Parathyroid adenoma (tissue), 2 donors: ENCODE measurements at regions not wholly inside any gene's neighbourhood (a gene's known extent, or its start where the extent isn't known, plus 50 kb on each side); places are given as distances from the start of the nearest gene placed in this dataset.

Experiments
- H2AFZ ChIP-seq: fragments of 300-600 bp; sonication (generic); one replicate; pipeline ENCODE4 v1.7.0; 2017; ENCODE audit warnings: antibody characterized with exemption, mild to moderate bottlenecking
- H3K27ac ChIP-seq: fragments of 300-600 bp; sonication (generic); one replicate; pipeline ENCODE4 v1.7.0; 2017
- H3K27me3 ChIP-seq: fragments of 300-600 bp; sonication (generic); one replicate; pipeline ENCODE4 v1.7.0; 2017; ENCODE audit warnings: low read length; ENCODE audit not compliant: control insufficient read depth, insufficient read depth
- H3K36me3 ChIP-seq: fragments of 300-600 bp; sonication (generic); one replicate; pipeline ENCODE4 v1.7.0; 2017; ENCODE audit warnings: low read length; ENCODE audit not compliant: control insufficient read depth, insufficient read depth
- H3K4me1 ChIP-seq: fragments of 300-600 bp; sonication (generic); one replicate; pipeline ENCODE4 v1.7.0; 2017; ENCODE audit warnings: control low read depth
- H3K4me2 ChIP-seq: fragments of 300-600 bp; sonication (generic); one replicate; pipeline ENCODE4 v1.7.0; 2017; ENCODE audit warnings: low read length
- H3K4me3 ChIP-seq: fragments of 300-600 bp; sonication (generic); one replicate; pipeline ENCODE4 v1.7.0; 2017; ENCODE audit warnings: low read depth, low read length
- H3K79me2 ChIP-seq: fragments of 300-600 bp; sonication (generic); one replicate; pipeline ENCODE4 v1.7.0; 2017; ENCODE audit warnings: control low read depth
- H3K9ac ChIP-seq: fragments of 300-600 bp; sonication (generic); one replicate; pipeline ENCODE4 v1.7.0; 2017; ENCODE audit warnings: mild to moderate bottlenecking
- H3K9me3 ChIP-seq: fragments of 300-600 bp; sonication (generic); one replicate; pipeline ENCODE4 v1.7.0; 2017; ENCODE audit warnings: low read length; ENCODE audit not compliant: control insufficient read depth
- TF ChIP-seq, protein P1 (sequence below): fragments of 300-600 bp; sonication (generic); IDR thresholded peaks from one replicate; pipeline ENCODE4 v1.7.0; 2017; ENCODE audit warnings: antibody characterized with exemption, mild to moderate bottlenecking
- donor health status: primary hyperparathyroidism.

DNA sequence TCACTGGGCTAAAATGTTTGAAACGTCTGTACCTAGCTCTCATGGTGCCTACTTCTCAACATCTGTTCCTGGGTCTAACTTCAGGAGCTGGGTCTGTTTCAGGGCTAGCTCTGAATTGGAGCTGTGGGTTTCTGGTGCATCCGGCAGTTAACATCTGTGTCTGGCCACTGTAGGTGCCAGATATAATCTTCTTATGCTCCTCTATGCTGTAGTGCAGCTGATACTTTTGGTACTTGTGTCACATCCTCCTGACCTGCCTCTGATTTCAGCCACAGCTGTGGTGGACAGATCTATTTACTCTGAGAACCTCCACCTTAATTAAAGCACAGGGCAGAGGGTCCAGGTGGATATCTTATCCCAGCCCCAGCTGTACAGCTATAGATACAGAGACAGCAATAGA is 496.5 kb upstream of the CDH11 start:
- Histone ChIP-seq H3K36me3 (no peaks in the 10 kb centered on the region), H3K4me2 (no peak overlapping the region), H3K79me2 (no peaks in the 10 kb centered on the region), H2AFZ (no peak overlapping the region), H3K27ac (no peak overlapping the region), H3K4me1 (no peaks in the 10 kb centered on the region), H3K9ac (no peak overlapping the region), H3K4me3 (no peak overlapping the region), H3K9me3 (no peaks in the 10 kb centered on the region), H3K27me3 (no peaks in the 10 kb centered on the region)
- TF ChIP-seq, protein P1, sequence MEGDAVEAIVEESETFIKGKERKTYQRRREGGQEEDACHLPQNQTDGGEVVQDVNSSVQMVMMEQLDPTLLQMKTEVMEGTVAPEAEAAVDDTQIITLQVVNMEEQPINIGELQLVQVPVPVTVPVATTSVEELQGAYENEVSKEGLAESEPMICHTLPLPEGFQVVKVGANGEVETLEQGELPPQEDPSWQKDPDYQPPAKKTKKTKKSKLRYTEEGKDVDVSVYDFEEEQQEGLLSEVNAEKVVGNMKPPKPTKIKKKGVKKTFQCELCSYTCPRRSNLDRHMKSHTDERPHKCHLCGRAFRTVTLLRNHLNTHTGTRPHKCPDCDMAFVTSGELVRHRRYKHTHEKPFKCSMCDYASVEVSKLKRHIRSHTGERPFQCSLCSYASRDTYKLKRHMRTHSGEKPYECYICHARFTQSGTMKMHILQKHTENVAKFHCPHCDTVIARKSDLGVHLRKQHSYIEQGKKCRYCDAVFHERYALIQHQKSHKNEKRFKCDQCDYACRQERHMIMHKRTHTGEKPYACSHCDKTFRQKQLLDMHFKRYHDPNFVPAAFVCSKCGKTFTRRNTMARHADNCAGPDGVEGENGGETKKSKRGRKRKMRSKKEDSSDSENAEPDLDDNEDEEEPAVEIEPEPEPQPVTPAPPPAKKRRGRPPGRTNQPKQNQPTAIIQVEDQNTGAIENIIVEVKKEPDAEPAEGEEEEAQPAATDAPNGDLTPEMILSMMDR: no peak

DNA sequence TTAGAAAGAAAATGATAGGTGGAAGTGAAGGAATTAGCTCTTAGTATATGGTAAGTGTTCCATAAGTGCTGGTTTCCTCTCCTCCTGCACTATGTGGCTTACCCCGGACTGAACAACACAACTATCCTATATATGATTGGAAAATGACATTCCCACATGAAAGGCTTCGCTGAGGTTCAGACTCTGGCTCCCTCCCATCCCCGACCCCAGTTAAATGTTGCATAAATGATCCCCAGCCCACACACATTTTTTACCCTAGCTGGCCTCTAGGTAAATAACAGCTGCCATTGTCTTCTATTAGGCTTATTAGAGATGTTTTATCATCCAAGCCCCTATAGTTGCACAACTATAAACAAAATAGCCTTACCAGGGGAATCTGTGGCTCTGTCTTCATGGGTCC is 495.6 kb upstream of the CDH11 start:
- no peaks in the 10 kb centered on the region for H3K36me3 ChIP-seq
- H3K4me1 ChIP-seq: no peaks in the 10 kb centered on the region
- H3K27ac ChIP-seq: no peak overlapping the region
- TF ChIP-seq, protein P1: no peak
- no peaks in the 10 kb centered on the region for H3K9me3 ChIP-seq
- H3K4me2 ChIP-seq: no peak overlapping the region
- no peaks in the 10 kb centered on the region for H3K79me2 ChIP-seq
- H3K4me3 ChIP-seq: no peak overlapping the region
- H3K9ac ChIP-seq: no peak overlapping the region
- no peaks in the 10 kb centered on the region for H3K27me3 ChIP-seq
- H2AFZ ChIP-seq: no peak overlapping the region

- H3K4me3 ChIP-seq: no peak overlapping the region
- no peaks in the 10 kb centered on the region for H3K27me3 ChIP-seq
- H3K79me2 ChIP-seq: no peaks in the 10 kb centered on the region
- H3K9me3 ChIP-seq: no peaks in the 10 kb centered on the region
- TF ChIP-seq, protein P1: no peak
- no peak overlapping the region for H3K9ac ChIP-seq
- H2AFZ ChIP-seq: no peak overlapping the region
- H3K4me1 ChIP-seq: no peaks in the 10 kb centered on the region
- H3K4me2 ChIP-seq: no peak overlapping the region
- H3K36me3 ChIP-seq: no peaks in the 10 kb centered on the region
- H3K27ac ChIP-seq: no peak overlapping the region
These were observed 486.6 kb upstream of the CDH11 start for GRCh38 chr16:65608455-65608854.

DNA sequence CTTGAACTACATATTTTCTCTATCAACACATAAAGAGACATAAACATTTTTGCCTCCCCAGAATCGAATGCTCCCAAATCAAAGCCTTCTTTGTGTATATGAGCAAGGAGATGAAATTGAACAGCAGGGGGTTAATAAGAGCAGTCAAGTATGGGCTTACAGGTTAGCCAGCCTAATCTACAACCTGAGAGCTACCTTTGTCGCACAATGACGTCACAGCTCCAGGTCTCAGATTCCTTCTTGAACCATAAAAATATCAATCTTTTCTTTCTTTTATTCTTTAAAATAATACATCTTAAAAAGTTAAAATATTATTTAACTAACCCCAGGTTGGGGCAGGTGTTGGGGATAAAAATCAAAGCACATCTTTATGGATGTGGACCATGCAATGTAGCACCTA is 482.9 kb upstream of the CDH11 start:
- H3K4me1 ChIP-seq: no peaks in the 10 kb centered on the region

DNA sequence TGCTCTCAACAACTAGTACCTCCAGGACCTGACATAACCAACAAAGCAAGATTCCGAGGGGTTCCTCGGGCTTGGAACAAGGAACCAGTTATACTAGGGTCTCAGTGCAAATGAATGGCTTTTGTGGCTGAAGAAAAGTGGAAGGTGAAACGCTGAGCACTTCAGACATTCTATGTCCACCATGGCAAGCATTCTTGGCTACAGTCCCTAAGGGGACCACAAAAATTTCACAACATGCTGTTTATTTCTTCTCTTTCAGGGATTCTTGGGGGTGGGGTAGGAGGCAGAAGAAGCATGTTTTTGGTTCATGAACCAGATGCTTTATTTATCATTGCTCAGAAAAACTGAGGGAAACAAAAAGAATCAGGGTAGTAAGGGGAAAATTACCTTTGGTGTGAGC is 479.9 kb upstream of the CDH11 start:
- TF ChIP-seq, protein P1: no peak
- no peaks in the 10 kb centered on the region for H3K36me3 ChIP-seq
- H3K79me2 ChIP-seq: no peaks in the 10 kb centered on the region
- H3K4me2 ChIP-seq: no peak overlapping the region
- H3K4me3 ChIP-seq: no peak overlapping the region
- H3K4me1 ChIP-seq: no peaks in the 10 kb centered on the region
- no peaks in the 10 kb centered on the region for H3K9me3 ChIP-seq
- H3K27me3 ChIP-seq: no peaks in the 10 kb centered on the region
- no peak overlapping the region for H3K27ac ChIP-seq
- H2AFZ ChIP-seq: no peak overlapping the region
- no peak overlapping the region for H3K9ac ChIP-seq

More for the DNA sequence above, 482.9 kb upstream of the CDH11 start:
- Histone ChIP-seq H3K79me2 (no peaks in the 10 kb centered on the region), H3K36me3 (no peaks in the 10 kb centered on the region), H3K27me3 (no peaks in the 10 kb centered on the region), H2AFZ (no peak overlapping the region), H3K27ac (no peak overlapping the region), H3K9me3 (no peaks in the 10 kb centered on the region), H3K9ac (no peak overlapping the region), H3K4me2 (no peak overlapping the region), H3K4me3 (no peak overlapping the region)
- TF ChIP-seq, protein P1: no peak
